ENCODE measurements at regions not wholly inside any gene's neighbourhood (a gene's known extent, or its start where the extent isn't known, plus 50 kb on each side); places are given as distances from the start of the nearest gene placed in this dataset.
A peak's percentile ranks its signal among the peaks of the same experiment; 100 is the strongest.
"Not testable (repeated sequence)": the region's sequence is repeated elsewhere in the genome, so short reads cannot be mapped to it uniquely, and the experiment has no call there.

DNA sequence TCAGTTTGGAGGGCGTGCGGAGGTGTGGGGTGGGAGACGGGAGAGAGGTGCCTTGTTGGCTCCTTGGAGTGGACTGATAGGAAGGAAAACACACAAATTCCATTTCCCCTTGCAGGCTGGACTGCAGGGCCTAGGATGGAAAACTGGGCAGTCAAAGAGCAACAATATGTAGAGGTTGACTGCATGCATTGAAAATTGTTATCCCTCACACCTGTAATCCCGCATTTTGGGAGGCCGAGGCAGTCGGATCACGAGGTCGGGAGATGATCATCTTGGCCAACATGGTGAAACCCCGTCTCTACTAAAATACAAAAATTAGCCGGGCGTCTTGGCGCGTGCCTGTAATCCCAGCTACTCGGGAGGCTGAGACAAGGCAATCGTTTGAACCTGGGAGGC is 128.2 kb downstream of the PPIAL4G start:
- DNase-seq = no peak

DNA sequence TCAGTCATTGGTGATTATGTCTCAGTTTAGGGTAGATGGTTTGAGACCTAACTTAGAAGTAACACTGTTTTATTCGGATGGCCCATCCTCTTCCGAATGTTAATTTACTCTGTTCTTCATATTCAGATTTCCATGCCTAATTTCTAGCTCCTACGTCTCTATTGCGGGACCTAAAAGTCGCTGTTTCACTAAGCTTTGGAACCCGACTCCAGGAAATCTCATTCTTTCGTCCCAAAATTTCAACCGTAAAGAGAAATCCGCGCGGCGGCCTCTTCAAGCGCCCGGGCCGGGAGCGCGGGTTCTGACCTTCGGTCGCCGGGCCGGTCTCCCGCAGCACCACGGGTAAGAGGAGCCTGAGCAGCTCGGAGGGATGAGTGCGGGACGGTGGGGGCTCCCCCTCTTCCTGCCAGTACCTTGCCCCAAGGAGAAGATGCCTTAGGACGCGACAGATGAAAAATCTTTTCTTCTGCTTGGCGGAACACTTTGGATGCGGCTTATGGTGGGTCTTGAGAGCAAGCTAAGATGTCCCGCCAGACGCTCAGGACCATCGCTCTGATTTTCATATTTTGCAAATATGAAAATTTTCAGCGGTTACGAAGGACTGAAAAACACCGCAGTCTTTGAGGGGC is 128.7 kb downstream of the PPIAL4G start:
- DNase-seq = no peak

DNA sequence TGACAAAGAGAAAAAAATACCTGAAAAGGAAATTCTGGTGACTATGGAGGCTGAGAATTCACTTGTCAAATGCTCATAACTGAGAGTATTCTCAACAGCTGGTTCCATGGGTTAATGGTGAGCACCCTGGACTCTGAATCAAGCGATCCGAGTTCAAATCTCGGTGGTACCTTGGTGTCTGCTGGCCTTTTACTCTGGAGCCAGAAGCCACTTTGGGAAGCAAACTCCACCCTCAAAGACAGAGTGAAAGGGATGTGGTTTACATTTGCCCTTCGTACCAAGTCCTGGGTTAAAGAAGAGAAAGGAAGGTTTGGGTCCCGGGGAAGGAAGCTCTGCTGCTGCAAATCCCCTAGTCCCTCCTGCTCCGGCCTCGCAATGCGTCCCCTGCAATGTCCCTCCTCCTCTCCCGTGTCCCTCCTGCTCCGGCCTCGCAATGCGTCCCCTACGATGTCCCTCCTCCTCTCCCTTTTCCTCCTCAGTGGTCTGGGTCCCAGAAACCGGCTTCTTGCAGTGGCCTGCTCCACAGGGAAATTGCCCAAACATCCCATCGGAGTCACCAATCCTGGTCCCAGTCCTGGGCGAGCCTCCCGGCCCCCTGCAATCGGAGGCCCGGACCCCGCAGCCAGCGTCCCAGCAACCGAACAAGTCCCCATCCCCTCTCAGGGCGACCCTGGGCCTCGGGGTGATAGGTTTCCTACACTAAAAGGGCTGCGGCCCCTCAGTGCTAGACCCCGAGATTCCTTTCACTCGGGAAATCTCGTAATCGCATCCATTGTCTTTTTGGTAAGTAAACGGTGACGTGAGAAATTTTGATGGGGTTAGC is 129.4 kb downstream of the PPIAL4G start:
- DNase-seq = no peak

DNA sequence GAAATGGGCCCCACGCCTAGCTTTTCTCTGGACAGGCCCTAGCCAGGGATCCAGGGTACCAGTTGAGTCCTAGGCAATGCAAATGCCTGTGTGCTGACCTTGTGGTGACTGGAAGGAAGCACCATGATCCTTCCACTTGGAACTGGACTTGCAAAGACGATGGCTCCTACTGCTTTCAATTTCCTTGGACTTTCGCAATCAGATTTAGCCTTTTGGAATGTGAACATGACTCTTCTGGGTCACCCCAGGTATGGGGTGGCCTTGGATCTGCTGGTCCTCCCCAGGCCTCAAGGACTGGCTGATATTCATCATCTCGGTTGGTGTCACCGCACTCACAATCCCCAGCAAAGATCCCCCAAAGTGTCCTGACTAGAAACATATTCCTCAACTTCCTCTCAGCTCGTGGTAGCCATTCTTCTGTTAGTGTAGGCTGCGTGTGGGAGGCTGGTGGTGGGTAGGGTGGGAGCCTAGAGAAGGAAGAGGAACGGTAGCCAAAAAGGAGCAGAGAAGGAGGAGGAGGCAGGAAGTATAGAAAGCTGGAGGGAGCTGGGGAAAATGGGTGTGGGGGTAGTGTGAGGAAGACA is 130.5 kb downstream of the PPIAL4G start:
- DNase-seq = no peak

DNA sequence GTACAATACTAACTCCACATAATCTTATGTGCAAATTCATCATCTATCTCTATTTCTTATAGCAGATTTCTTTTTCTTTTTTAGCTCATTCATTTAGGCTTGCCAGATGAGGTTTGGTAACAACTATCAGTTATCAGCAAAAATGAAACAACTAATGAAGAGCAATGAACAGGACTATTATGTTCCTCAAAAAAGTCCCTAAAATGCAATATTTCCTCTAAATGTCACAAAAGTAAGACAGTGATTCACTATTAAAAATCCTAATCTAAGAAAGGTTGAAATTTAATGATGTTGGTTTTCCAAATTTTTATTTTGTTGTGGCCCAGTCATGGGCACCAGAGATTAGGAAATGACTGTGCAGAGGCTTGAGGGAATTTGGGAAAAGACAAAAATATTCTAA is 135.3 kb downstream of the PPIAL4G start:
- DNase-seq = no peak

DNA sequence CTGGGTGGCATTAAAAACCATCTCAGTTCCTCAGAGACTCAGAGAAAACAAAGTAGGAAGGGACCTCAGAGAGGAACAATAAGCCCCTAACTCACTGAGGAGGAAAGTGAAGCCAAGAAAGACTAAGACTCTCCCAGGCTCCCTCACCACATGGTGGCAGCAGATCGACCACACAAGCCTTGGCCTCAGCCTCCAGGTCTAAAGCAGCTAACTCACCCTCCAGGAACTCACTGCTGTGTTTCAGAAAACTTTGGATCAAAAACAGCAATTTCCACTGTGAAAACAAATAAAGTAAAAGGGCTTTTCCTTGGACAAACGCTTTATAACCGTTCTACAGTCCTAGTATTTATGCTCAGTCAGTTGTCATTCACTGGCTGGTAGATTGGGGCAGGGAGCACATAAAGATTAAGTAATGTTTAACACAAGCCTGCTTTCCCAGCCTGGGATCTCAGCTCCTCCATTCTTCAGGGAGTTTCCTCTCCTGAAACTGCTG is 137.4 kb downstream of the PPIAL4G start:
- DNase-seq = not testable (repeated sequence)

DNA sequence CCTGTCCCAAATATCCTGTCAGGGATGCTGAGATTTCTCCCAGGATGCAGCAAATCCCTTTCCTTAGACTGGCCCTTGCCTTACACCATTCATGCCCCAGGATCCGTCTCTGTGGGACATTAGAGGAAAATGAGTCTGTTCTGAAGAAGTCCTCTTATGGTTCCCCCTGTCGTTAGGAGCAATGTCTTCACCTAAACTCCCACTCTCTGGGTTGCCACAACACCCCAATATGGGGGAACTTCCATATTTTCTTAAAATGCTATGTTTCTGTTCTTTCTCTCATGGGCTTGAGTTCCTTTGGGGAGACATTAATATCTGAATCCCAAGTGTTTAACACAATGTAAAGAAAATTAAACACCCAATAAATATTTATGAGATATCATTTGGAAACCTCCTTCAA is 138.5 kb downstream of the PPIAL4G start:
- not testable (repeated sequence) for DNase-seq

DNA sequence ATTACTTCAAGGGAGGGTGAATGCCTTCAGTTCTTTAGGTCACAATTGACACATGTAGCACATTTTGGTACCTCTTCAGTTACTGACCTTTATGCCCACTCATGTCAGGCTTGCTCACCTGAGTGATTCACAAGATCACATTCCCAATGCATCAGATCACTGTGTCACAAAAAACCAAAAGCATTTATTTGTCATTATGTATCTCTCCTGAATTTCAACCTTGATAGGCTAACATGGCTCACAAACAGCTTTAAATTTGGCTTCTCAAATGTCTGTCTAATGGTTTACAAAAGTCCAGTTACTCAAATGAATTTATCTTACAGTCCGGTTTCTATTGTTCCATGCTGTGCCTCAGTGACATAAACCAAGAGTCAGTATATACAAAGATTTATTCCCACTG is 141.4 kb downstream of the PPIAL4G start:
- not testable (repeated sequence) for DNase-seq

DNA sequence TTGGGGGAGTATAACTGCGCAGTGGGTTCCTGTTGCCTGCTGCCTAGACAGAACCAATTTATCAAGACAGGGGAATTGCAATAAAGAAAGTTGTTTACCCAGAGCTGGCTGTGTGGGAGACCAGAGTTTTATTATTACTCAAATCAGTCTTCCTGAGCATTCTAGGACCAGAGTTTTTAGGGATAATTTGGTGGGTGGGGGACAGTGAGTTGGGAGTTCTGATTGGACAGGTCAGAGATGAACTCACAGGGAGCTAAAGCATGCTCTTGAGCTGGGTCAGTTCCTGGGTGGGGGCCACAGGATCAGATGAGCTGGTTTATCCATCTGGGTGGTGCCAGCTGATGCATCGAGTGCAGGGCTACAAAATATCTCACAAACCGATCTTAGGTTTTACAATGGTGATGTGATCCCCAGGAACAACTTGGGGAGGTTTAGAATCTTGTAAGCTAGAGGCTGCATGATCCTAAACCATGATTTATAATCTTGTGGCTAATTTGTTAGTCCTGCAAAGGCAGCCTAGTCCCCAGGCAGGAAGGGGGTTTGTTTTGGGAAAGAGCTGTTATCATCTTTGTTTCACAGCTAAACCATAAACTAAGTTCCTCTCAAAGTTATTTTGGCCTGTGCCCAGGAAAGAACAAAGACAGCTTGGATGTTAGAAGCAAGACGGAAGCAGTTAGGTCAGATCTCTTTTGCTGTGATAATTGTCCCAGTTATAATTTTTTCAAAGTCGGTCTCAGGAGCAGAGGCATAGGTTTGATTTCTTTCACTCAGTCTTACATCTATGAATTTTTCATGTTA is 146.8 kb downstream of the PPIAL4G start:
- not testable (repeated sequence) for DNase-seq

DNA sequence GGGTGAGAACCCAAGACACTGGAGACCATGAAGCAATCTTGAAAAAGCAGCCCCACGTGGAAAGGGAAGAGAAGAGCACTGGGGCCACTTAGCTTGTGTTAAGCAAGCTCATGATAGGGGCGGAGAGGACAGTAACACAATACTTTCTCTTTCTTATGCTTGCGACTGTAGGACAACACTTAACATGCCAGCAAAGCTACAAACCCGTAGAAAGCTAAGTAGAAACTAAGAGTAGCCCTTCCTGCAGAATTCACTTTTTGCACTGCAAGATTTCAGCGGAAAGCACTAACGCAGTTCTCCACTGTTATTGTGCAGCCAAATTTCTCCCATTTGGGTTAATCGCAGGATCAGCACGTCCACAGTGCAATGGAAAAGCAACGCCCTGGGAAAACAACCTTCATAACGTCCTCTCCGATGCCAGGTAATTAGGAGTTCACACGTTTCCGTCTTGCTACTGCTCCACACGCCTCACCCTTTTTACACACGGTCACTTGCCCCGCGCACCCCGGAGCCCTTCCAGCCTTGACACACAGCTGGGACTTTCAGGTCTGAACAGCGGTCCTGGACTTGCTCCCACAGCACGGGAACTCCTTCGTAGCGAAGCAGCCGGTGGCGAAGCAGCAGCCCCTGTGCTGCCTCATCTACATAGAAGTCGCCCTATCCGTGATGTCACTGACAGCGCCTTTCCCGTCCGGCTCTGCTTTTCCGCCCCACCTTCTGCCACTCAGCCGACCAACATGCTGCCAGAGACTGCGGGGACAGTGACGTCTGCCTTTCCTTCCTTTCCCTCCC is 148.6 kb downstream of the PPIAL4G start:
- peak; percentile 87 for DNase-seq

DNA sequence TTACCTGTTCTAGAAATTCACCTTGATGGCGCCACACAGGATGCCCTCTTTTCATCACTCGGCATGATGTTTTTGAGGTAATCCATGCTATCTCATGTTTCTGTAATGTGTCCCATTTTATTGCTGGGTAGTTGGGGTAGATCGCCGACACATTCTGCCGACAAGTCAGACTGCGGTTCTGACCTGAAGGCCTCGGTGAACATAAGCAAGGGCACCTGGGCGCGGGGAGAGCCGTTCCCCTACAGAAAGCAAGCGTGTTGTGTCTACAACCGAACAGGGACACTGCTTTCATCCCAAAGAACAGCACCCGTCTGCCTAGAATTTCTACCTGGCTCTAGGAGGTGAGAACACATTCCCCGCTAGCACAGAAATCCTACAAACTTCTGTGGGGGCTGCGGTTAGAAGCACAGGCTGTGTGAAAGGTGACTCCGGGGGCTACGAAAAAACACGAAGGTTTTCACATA is 149.2 kb downstream of the PPIAL4G start:
- peak; percentile 36 for DNase-seq

DNA sequence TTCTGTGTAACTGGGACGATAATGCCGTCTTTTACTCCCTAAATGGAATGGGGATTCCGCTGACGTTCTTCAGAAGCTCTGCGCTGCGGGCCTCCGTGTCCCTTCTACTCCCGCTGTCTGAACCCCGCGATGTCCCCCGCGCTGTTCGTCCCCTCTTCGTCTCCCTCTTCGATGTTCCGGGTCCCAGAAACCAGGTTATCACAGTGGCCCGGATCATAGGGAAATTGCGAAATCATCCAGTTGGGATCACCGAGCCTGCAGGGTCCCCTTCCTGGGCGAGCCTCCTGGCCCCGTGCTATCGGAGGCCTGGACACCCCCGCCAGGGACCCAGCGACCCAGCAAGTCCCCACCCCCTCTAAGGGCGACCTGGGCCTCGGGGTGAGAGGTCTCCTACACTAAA is 154.2 kb downstream of the PPIAL4G start:
- no peak for DNase-seq

DNA sequence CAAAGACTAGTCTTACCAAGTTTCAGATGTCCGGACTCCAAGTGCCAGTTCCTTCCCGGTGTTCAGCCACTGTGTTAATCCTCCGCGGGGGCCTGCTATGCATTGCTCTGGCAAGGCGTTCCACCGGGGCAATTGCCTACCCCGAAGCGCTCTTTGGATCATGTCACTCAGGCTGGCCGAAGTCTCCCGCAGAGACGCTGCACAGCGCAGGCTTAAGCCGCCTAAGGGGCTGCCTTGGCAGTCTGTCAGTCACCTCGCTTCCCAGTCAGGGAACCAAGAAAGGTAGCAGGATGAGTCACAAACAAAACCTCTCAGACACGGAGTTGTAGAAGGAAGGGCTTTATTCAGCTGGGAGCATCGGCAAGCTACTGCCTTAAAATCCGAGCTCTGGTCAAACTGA is 158.1 kb downstream of the PPIAL4G start:
- not testable (repeated sequence) for DNase-seq

DNA sequence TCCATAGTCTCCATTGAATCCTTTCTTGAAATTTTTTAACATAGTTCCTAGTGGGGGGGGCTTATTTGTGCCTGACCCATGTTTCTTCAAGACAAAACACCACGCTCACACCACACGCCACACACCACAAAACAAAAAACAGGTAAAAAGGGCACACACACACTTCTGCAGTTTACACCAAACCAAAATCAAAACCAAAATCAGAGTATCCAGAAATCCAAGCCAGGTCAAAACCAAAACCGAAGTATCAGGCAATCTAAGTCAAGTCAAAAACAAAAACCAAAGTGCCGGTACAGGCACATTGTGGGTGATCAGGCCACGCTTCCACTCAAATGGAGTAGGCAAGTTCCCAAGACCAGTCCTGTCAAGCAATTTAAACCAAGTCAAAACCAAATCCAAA is 158.6 kb downstream of the PPIAL4G start:
- not testable (repeated sequence) for DNase-seq

DNA sequence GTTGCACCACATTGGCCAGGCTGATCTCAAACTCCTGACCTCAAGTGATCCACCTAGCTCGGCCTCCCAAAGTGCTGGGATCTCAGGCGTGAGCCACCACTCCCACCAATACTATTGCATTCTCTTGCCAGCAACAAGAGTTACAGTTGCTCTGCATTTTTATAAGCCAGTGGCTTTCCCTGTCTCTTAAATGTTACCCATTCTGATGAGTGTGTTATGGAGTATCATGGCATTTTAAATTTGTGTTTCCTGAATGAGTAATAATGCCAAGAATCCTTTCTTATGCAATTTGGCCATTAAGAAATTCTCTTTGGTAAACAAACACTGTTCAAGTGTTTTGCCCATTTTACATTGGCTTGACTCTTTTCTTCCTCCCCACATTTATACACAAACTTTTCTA is 163.0 kb downstream of the PPIAL4G start:
- DNase-seq = not testable (repeated sequence)

DNA sequence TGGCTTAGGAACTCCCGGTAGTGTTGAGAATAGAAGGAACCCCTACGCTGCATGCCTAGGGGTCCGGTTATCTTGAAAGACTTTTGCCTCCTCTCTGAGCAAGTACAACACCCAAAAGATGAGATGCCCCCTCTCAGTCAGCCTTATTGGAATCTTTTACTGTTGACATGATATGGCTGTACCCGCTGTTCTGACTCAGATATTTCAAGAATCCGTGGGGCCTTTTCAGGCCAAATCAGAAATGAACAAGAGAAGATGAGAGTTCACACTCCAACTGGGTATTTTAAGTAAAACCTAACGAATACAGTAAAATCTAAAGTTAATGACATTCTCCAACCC is 164.2 kb downstream of the PPIAL4G start:
- no peak for DNase-seq

DNA sequence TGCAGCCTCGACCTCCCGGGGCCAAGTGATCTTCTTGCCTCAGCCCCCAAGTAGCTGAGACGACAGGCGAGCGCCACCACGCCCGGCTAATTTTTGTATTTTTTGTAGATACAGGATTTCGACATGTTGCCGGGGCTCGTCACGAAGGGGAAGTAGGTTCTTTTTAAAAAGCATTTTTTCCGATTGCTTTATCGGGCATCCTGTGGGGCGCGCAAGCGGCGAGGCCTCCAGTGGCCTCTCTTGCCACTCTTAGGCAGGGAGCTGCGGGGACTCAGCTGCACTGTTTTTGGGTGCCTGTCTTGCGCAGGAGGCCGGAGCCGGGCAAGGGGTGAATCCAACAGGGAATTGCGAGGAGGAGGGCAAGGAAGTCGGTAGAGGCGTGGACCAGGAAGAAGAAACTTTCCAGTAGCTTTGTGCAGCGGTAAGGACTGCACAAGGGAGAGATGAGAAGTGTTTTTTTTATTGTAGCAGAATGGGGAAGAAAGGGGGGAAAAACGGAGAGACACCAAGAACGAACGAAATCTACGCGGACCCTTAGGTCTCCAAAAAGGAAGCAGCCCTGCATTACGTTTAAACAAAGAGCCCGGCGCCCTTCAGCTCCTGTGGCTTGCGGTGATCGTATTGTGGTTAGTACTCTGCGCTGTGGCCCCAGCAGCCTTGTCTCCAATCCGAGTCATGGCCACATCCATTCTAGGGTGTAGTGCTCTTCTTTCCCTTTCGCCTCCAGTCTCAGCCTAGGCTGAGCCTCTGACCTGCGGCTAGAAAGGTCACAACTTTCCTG is 164.8 kb downstream of the PPIAL4G start:
- no peak for DNase-seq

DNA sequence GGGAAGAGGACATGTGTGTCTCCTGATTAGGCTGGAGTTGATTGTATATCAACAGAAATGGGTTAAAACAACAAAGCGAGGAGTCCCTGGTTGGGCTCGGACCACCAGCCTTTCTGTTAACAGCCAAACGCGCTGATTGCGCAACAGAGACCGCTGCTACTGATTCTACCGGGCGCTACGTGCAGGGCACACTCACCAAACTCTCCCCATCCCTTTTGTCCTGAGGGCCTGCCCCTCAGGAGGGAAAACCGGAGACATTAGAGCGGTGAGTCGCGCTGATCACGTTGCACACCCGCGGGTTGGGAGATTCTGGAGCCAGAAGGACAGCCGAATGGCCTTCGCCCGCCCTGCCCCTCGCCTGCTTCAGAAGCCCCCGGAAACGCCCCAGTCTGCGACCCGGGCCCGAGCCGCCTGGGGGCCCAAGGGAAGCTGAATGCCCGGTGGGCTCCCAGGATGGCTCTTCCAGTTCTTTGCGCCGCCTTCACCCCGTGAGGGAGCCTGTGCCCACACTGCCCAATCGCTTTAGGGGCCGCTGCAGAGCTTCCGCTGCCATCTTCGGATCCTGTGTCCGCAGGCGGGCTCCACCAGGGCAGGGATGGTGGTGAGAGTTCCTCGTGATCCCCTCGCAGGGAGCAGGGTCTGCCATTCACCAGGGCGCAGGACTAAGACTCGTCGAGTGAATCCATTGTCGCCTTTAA is 165.4 kb upstream of the NBPF11 start:
- DNase-seq = no peak

DNA sequence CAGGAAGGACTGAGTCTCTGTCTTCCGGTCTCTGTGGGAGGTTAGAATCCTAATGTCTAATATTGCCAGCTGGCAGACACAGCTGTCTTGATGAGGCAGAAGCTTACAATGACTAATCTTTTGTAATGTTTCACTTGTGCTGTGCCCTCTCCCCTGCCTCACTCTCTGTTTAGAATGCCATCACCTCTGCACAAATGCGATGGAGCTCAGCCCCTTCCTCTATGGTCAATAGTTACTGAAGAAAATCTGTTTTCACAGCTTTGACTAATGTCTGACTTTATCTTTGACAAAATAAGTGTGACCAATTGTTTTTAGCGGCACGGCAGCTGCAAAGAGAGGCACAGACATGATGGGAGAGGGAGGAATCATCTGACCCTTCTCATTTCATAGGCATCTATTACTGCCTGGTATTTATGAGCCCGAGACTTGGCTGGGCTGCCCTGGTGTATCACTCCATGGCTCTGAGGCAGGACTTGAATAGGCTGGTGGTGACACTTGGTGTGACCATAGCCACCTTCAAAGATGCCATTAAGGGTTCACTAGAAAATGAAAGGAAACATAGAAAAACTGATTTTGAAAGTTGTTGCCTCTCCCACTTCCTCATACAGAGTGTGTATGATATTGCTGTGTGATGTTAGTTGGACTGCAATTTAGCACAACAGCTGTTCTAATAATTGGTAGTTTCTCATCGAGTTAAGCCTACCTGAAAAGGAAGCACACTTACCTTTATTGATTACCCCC is 163.2 kb upstream of the NBPF11 start:
- DNase-seq = no peak

DNA sequence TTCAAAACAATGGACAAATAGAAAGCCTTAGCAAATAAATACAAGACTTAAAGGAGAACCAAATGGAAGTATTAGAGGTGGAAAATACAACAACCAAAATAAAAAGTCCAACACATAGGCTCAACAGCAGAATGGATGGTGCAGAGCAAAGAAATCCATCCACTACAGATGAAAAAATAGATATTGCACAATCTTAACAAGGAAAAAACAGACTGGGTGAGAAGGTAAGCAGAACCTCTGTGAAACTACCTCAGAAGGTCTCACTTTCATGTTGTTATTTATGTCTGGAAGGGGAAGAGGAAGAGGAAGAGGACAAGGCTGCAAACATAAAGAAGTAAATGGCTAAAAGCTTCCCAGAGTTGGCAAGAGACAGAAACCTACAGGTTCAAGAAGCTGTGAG is 158.7 kb upstream of the NBPF11 start:
- no peak for DNase-seq

All from NCI-H1105 treated with DMSO at 0.1 percent for 48 hours (cell line).